ENCODE measurements at regions not wholly inside any gene's neighbourhood (a gene's known extent, or its start where the extent isn't known, plus 50 kb on each side); places are given as distances from the start of the nearest gene placed in this dataset.

- no peaks in the 10 kb centered on the region for H3K36me3 Mint-ChIP-seq (ENCODE audit: insufficient read depth)
- no peaks in the 10 kb centered on the region for H3K27me3 Mint-ChIP-seq
- H3K4me3 Mint-ChIP-seq = no peak overlapping the region
- H3K4me1 Mint-ChIP-seq = no peaks in the 10 kb centered on the region
- DNase-seq (ENCODE audit: low spot score in 2 of 2) (no peak), ATAC-seq (replicated peaks; ENCODE audit: extremely low read depth, poor library complexity, severe bottlenecking) (no peak)
- no peak overlapping the region for H3K27ac Mint-ChIP-seq (ENCODE audit: low read depth)
- H3K9me3 Mint-ChIP-seq = no peaks in the 10 kb centered on the region
Observed at GRCh38 chr5:60349891-60350415, 350.0 kb downstream of the DEPDC1B start.

- ATAC-seq (replicated peaks; ENCODE audit: extremely low read depth, poor library complexity, severe bottlenecking) = no peak
- DNase-seq (ENCODE audit: low spot score in 2 of 2) = no peak
- Mint-ChIP-seq H3K9me3 (no peaks in the 10 kb centered on the region), H3K36me3 (ENCODE audit: insufficient read depth) (no peaks in the 10 kb centered on the region), H3K27ac (ENCODE audit: low read depth) (no peak overlapping the region), H3K27me3 (no peaks in the 10 kb centered on the region), H3K4me3 (no peak overlapping the region), H3K4me1 (no peaks in the 10 kb centered on the region)
Observed at GRCh38 chr5:60346393-60346792, 353.6 kb downstream of the DEPDC1B start.

- Mint-ChIP-seq H3K36me3 (ENCODE audit: insufficient read depth) (peaks cover 2% of the 10 kb centered on the region), H3K9me3 (peaks cover 5% of the 10 kb centered on the region), H3K27ac (ENCODE audit: low read depth) (no peak overlapping the region), H3K4me1 (no peaks in the 10 kb centered on the region), H3K4me3 (no peak overlapping the region), H3K27me3 (no peaks in the 10 kb centered on the region)
- DNase-seq (ENCODE audit: low spot score in 2 of 2) (no peak), ATAC-seq (replicated peaks; ENCODE audit: extremely low read depth, poor library complexity, severe bottlenecking) (no peak)
Observed at GRCh38 chr5:60343102-60343501, 356.9 kb downstream of the DEPDC1B start.

GRCh38 chr5:60340965-60341471 is 358.9 kb downstream of the DEPDC1B start:
- Mint-ChIP-seq H3K4me1 (no peaks in the 10 kb centered on the region), H3K36me3 (ENCODE audit: insufficient read depth) (peaks cover 2% of the 10 kb centered on the region), H3K4me3 (no peak overlapping the region), H3K27ac (ENCODE audit: low read depth) (no peak overlapping the region), H3K27me3 (no peaks in the 10 kb centered on the region), H3K9me3 (peaks cover 5% of the 10 kb centered on the region)
- ATAC-seq (replicated peaks; ENCODE audit: extremely low read depth, poor library complexity, severe bottlenecking) = no peak
- DNase-seq (ENCODE audit: low spot score in 2 of 2) = no peak

- Mint-ChIP-seq H3K4me1 (no peaks in the 10 kb centered on the region), H3K27me3 (no peaks in the 10 kb centered on the region), H3K4me3 (no peak overlapping the region), H3K27ac (ENCODE audit: low read depth) (no peak overlapping the region), H3K9me3 (peaks cover 5% of the 10 kb centered on the region), H3K36me3 (ENCODE audit: insufficient read depth) (peaks cover 2% of the 10 kb centered on the region)
- DNase-seq (ENCODE audit: low spot score in 2 of 2) (no peak), ATAC-seq (replicated peaks; ENCODE audit: extremely low read depth, poor library complexity, severe bottlenecking) (no peak)
Observed at GRCh38 chr5:60340326-60340725, 359.6 kb downstream of the DEPDC1B start.

- H3K4me1 Mint-ChIP-seq = no peaks in the 10 kb centered on the region
- peaks cover 2% of the 10 kb centered on the region for H3K36me3 Mint-ChIP-seq (ENCODE audit: insufficient read depth)
- H3K4me3 Mint-ChIP-seq = no peak overlapping the region
- no peak overlapping the region for H3K27ac Mint-ChIP-seq (ENCODE audit: low read depth)
- H3K9me3 Mint-ChIP-seq = peaks cover 10% of the 10 kb centered on the region
- DNase-seq (ENCODE audit: low spot score in 2 of 2) (no peak), ATAC-seq (replicated peaks; ENCODE audit: extremely low read depth, poor library complexity, severe bottlenecking) (no peak)
- H3K27me3 Mint-ChIP-seq = no peaks in the 10 kb centered on the region
Observed at GRCh38 chr5:60339691-60340201, 360.2 kb downstream of the DEPDC1B start.

- H3K36me3 Mint-ChIP-seq (ENCODE audit: insufficient read depth) = peaks cover 2% of the 10 kb centered on the region
- no peaks in the 10 kb centered on the region for H3K4me1 Mint-ChIP-seq
- ATAC-seq (replicated peaks; ENCODE audit: extremely low read depth, poor library complexity, severe bottlenecking) (no peak), DNase-seq (ENCODE audit: low spot score in 2 of 2) (no peak)
- no peaks in the 10 kb centered on the region for H3K27me3 Mint-ChIP-seq
- H3K4me3 Mint-ChIP-seq = no peak overlapping the region
- peaks cover 13% of the 10 kb centered on the region for H3K9me3 Mint-ChIP-seq
- no peak overlapping the region for H3K27ac Mint-ChIP-seq (ENCODE audit: low read depth)
Observed at GRCh38 chr5:60338846-60339245, 361.1 kb downstream of the DEPDC1B start.

GRCh38 chr5:60336491-60336890 is 363.5 kb downstream of the DEPDC1B start:
- Mint-ChIP-seq H3K36me3 (ENCODE audit: insufficient read depth) (peaks cover 2% of the 10 kb centered on the region), H3K27me3 (no peaks in the 10 kb centered on the region), H3K9me3 (peaks cover 15% of the 10 kb centered on the region), H3K4me3 (no peak overlapping the region), H3K4me1 (no peaks in the 10 kb centered on the region), H3K27ac (ENCODE audit: low read depth) (no peak overlapping the region)
- ATAC-seq (replicated peaks; ENCODE audit: extremely low read depth, poor library complexity, severe bottlenecking) (no peak), DNase-seq (ENCODE audit: low spot score in 2 of 2) (no peak)

GRCh38 chr5:60335913-60336312 is 364.1 kb downstream of the DEPDC1B start:
- Mint-ChIP-seq H3K4me1 (no peaks in the 10 kb centered on the region), H3K9me3 (peaks cover 15% of the 10 kb centered on the region), H3K27ac (ENCODE audit: low read depth) (no peak overlapping the region), H3K4me3 (no peak overlapping the region), H3K27me3 (no peaks in the 10 kb centered on the region), H3K36me3 (ENCODE audit: insufficient read depth) (peaks cover 2% of the 10 kb centered on the region)
- no peak for ATAC-seq (replicated peaks; ENCODE audit: extremely low read depth, poor library complexity, severe bottlenecking)
- DNase-seq (ENCODE audit: low spot score in 2 of 2) = no peak

GRCh38 chr5:60334281-60334713 is 365.7 kb downstream of the DEPDC1B start:
- no peak for DNase-seq (ENCODE audit: low spot score in 2 of 2)
- Mint-ChIP-seq H3K9me3 (peaks cover 16% of the 10 kb centered on the region), H3K27me3 (no peaks in the 10 kb centered on the region), H3K4me1 (no peaks in the 10 kb centered on the region), H3K4me3 (no peak overlapping the region), H3K36me3 (ENCODE audit: insufficient read depth) (no peaks in the 10 kb centered on the region), H3K27ac (ENCODE audit: low read depth) (no peak overlapping the region)
- ATAC-seq (replicated peaks; ENCODE audit: extremely low read depth, poor library complexity, severe bottlenecking) = no peak

GRCh38 chr5:60333005-60333571 is 366.9 kb downstream of the DEPDC1B start:
- H3K27me3 Mint-ChIP-seq = no peaks in the 10 kb centered on the region
- no peaks in the 10 kb centered on the region for H3K4me1 Mint-ChIP-seq
- no peak overlapping the region for H3K27ac Mint-ChIP-seq (ENCODE audit: low read depth)
- DNase-seq (ENCODE audit: low spot score in 2 of 2) (no peak), ATAC-seq (replicated peaks; ENCODE audit: extremely low read depth, poor library complexity, severe bottlenecking) (no peak)
- H3K9me3 Mint-ChIP-seq = peaks cover 21% of the 10 kb centered on the region
- no peak overlapping the region for H3K4me3 Mint-ChIP-seq
- no peaks in the 10 kb centered on the region for H3K36me3 Mint-ChIP-seq (ENCODE audit: insufficient read depth)

- H3K36me3 Mint-ChIP-seq (ENCODE audit: insufficient read depth) = no peaks in the 10 kb centered on the region
- no peaks in the 10 kb centered on the region for H3K27me3 Mint-ChIP-seq
- H3K4me3 Mint-ChIP-seq = no peak overlapping the region
- DNase-seq (ENCODE audit: low spot score in 2 of 2) = no peak
- H3K4me1 Mint-ChIP-seq = no peaks in the 10 kb centered on the region
- H3K9me3 Mint-ChIP-seq = peaks cover 21% of the 10 kb centered on the region
- no peak for ATAC-seq (replicated peaks; ENCODE audit: extremely low read depth, poor library complexity, severe bottlenecking)
- H3K27ac Mint-ChIP-seq (ENCODE audit: low read depth) = no peak overlapping the region
Observed at GRCh38 chr5:60332244-60333004, 367.5 kb downstream of the DEPDC1B start.

GRCh38 chr5:60330236-60330635 is 369.7 kb downstream of the DEPDC1B start:
- H3K9me3 Mint-ChIP-seq = peaks cover 26% of the 10 kb centered on the region
- H3K4me1 Mint-ChIP-seq = no peaks in the 10 kb centered on the region
- no peak overlapping the region for H3K4me3 Mint-ChIP-seq
- no peak for ATAC-seq (replicated peaks; ENCODE audit: extremely low read depth, poor library complexity, severe bottlenecking)
- H3K36me3 Mint-ChIP-seq (ENCODE audit: insufficient read depth) = no peaks in the 10 kb centered on the region
- no peaks in the 10 kb centered on the region for H3K27me3 Mint-ChIP-seq
- H3K27ac Mint-ChIP-seq (ENCODE audit: low read depth) = no peak overlapping the region
- no peak for DNase-seq (ENCODE audit: low spot score in 2 of 2)
